DLD1 (cell line): ENCODE measurements at regions not wholly inside any gene's neighbourhood (a gene's known extent, or its start where the extent isn't known, plus 50 kb on each side); places are given as distances from the start of the nearest gene placed in this dataset.

Experiments used
- in situ Hi-C: cut with HindIII; loops from 2 replicates; pipeline ENCODE4 v1.10.0; 2017; ENCODE audit warnings: low sequenced_read_pairs

- in situ Hi-C loops: loop anchor here (25.0 kb wide), 1 partner anchor 192 kb away; no protein-coding TSS in a partner anchor
Measured at GRCh38 chr4:94395562-94395961, 52.9 kb upstream of the HPGDS start.

- in situ Hi-C loops: loop anchor here (25.0 kb wide), 1 partner anchor 190 kb away; no protein-coding TSS in a partner anchor
Measured at GRCh38 chr4:94396984-94397383, 54.3 kb upstream of the HPGDS start.

- in situ Hi-C loops: loop anchor here (25.0 kb wide), 1 partner anchor 190 kb away; no protein-coding TSS in a partner anchor
Measured at GRCh38 chr4:94397635-94398034, 54.1 kb upstream of the PDLIM5 start.

- in situ Hi-C loops: loop anchor here (25.0 kb wide), 1 partner anchor 188 kb away; no protein-coding TSS in a partner anchor
Measured at GRCh38 chr4:94399277-94399676, 52.5 kb upstream of the PDLIM5 start.

GRCh38 chr4:94399721-94400120 lies 52.0 kb upstream of the PDLIM5 start:
- in situ Hi-C loops: loop anchor here (25.0 kb wide), 1 partner anchor 188 kb away; no protein-coding TSS in a partner anchor

GRCh38 chr4:94400191-94400590 lies 51.6 kb upstream of the PDLIM5 start:
- in situ Hi-C loops: no loop called here
